AG08395 (cell line): ENCODE measurements at regions not wholly inside any gene's neighbourhood (a gene's known extent, or its start where the extent isn't known, plus 50 kb on each side); places are given as distances from the start of the nearest gene placed in this dataset.

Source experiments
- DNase-seq: peaks from one replicate; pipeline ENCODE4 v3.0.0; 2012; ENCODE audit warnings: mixed read lengths, low spot score

- no peak for DNase-seq
These were observed 70.4 kb upstream of the BLCAP start for GRCh38 chr20:37598100-37598543.

GRCh38 chr20:37596890-37597536 is 69.3 kb upstream of the BLCAP start:
- no peak for DNase-seq

- no peak for DNase-seq
These were observed 68.5 kb upstream of the BLCAP start for GRCh38 chr20:37596168-37596567.

- DNase-seq: no peak
These were observed 66.0 kb upstream of the BLCAP start for GRCh38 chr20:37593710-37594109.

GRCh38 chr20:37590938-37591490 is 63.3 kb upstream of the BLCAP start:
- no peak for DNase-seq

- DNase-seq: no peak
These were observed 58.4 kb upstream of the BLCAP start for GRCh38 chr20:37586078-37586477.

GRCh38 chr20:37584238-37584807 is 56.6 kb upstream of the BLCAP start:
- DNase-seq: no peak

GRCh38 chr20:37581246-37581645 is 53.6 kb upstream of the BLCAP start:
- DNase-seq: no peak

GRCh38 chr20:37580069-37580468 is 52.4 kb upstream of the BLCAP start:
- no peak for DNase-seq

GRCh38 chr20:37579106-37579505 is 51.4 kb upstream of the BLCAP start:
- no peak for DNase-seq

- no peak for DNase-seq
These were observed 50.3 kb upstream of the BLCAP start for GRCh38 chr20:37577981-37578380.
